ENCODE measurements at regions not wholly inside any gene's neighbourhood (a gene's known extent, or its start where the extent isn't known, plus 50 kb on each side); places are given as distances from the start of the nearest gene placed in this dataset.

DNA sequence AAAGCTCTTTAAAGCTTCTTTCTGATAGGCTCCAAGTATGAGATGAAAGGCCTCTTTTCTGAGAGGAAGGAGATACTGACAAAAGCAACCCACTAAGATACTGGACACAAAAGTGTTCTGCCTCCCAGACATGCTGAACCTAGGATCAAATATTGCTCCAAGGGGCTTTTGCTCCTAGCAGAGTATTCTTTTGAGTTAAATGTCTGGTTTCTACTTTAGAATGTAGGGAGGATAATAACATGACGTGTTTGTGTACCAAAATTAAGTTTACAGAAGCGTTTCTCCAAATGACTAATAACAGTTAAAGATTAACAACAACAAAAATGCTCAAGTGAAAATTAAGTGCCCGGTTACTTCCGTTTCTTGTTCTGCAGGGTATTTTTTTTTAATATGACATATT lies 2293.3 kb upstream of the C9orf72 start:
- TF ChIP-seq, protein P1, sequence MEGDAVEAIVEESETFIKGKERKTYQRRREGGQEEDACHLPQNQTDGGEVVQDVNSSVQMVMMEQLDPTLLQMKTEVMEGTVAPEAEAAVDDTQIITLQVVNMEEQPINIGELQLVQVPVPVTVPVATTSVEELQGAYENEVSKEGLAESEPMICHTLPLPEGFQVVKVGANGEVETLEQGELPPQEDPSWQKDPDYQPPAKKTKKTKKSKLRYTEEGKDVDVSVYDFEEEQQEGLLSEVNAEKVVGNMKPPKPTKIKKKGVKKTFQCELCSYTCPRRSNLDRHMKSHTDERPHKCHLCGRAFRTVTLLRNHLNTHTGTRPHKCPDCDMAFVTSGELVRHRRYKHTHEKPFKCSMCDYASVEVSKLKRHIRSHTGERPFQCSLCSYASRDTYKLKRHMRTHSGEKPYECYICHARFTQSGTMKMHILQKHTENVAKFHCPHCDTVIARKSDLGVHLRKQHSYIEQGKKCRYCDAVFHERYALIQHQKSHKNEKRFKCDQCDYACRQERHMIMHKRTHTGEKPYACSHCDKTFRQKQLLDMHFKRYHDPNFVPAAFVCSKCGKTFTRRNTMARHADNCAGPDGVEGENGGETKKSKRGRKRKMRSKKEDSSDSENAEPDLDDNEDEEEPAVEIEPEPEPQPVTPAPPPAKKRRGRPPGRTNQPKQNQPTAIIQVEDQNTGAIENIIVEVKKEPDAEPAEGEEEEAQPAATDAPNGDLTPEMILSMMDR (IDR thresholded peaks at IDR 0.05), result no peak
- no peak for TF ChIP-seq POLR2A (IDR thresholded peaks at IDR 0.05)
